Hepatocyte (in vitro differentiated cells): ENCODE measurements at regions not wholly inside any gene's neighbourhood (a gene's known extent, or its start where the extent isn't known, plus 50 kb on each side); places are given as distances from the start of the nearest gene placed in this dataset.

Experiments used
- DNase-seq: peaks from one replicate; pipeline ENCODE4 v3.0.0-alpha.2; 2016; ENCODE audit warnings: low spot score
- H2AFZ ChIP-seq: fragments of 200-600 bp; sonication (generic); 2 replicates; pipeline ENCODE4 v1.6.0; 2016; ENCODE audit warnings: antibody characterized with exemption, mild to moderate bottlenecking
- H3K27ac ChIP-seq: fragments of 200-600 bp; sonication (generic); 2 replicates; pipeline ENCODE4 v1.5.1; 2016; ENCODE audit warnings: mild to moderate bottlenecking
- H3K27me3 ChIP-seq: fragments of 200-600 bp; sonication (generic); 2 replicates; pipeline ENCODE4 v1.6.1; 2016
- H3K36me3 ChIP-seq: fragments of 200-600 bp; sonication (generic); replicated peaks from 2 replicates; pipeline ENCODE4 v1.5.1; 2016; ENCODE audit warnings: low read depth; ENCODE audit not compliant: insufficient read depth
- H3K4me1 ChIP-seq: fragments of 200-600 bp; sonication (generic); 2 replicates; pipeline ENCODE4 v1.5.1; 2016; ENCODE audit warnings: mild to moderate bottlenecking, moderate library complexity; ENCODE audit not compliant: insufficient read depth
- H3K4me2 ChIP-seq: fragments of 200-600 bp; sonication (generic); 2 replicates; pipeline ENCODE4 v1.6.0; 2016
- H3K4me3 ChIP-seq: fragments of 200-600 bp; sonication (generic); 2 replicates; pipeline ENCODE4 v1.5.1; 2016; ENCODE audit warnings: mild to moderate bottlenecking
- H3K79me2 ChIP-seq: fragments of 200-600 bp; sonication (generic); 2 replicates; pipeline ENCODE4 v1.6.0; 2017; ENCODE audit warnings: mild to moderate bottlenecking
- H3K9me2 ChIP-seq: fragments of 200-600 bp; sonication (generic); replicated peaks from 2 replicates; pipeline ENCODE4 v1.6.0; 2017; ENCODE audit warnings: mild to moderate bottlenecking; ENCODE audit not compliant: insufficient read depth
- H3K9me3 ChIP-seq: fragments of 200-600 bp; sonication (generic); 2 replicates; pipeline ENCODE4 v1.5.1; 2016; ENCODE audit warnings: low read depth, mild to moderate bottlenecking
- H4K20me1 ChIP-seq: fragments of 200-600 bp; sonication (generic); 2 replicates; pipeline ENCODE4 v1.6.0; 2016; ENCODE audit warnings: mild to moderate bottlenecking; ENCODE audit not compliant: insufficient read depth, poor library complexity, severe bottlenecking
- EZH2 ChIP-seq: fragments of 200-600 bp; sonication (generic); IDR thresholded peaks from 2 replicates; pipeline ENCODE4 v1.6.1; 2016; ENCODE audit warnings: antibody characterized with exemption, mild to moderate bottlenecking, borderline replicate concordance
- EZH2phosphoT487 ChIP-seq: fragments of 200-600 bp; sonication (generic); IDR thresholded peaks from one replicate; pipeline ENCODE4 v1.6.1; 2018; ENCODE audit warnings: antibody characterized with exemption, mild to moderate bottlenecking, low read depth, moderate library complexity; ENCODE audit not compliant: unreplicated experiment, severe bottlenecking
- WGBS: methylation state at CpG from one replicate; pipeline ENCODE4 v1.1.6; 2016; ENCODE audit warnings: low lambda C conversion rate; ENCODE audit errors: missing lambda C conversion rate; 5-methylcytosine and 5-hydroxymethylcytosine counted together
- TF ChIP-seq, protein P1 (sequence below): fragments of 200-600 bp; sonication (generic); IDR thresholded peaks from 2 replicates; pipeline ENCODE4 v1.5.1; 2016; ENCODE audit warnings: antibody characterized with exemption, mild to moderate bottlenecking; ENCODE audit not compliant: poor library complexity

DNA sequence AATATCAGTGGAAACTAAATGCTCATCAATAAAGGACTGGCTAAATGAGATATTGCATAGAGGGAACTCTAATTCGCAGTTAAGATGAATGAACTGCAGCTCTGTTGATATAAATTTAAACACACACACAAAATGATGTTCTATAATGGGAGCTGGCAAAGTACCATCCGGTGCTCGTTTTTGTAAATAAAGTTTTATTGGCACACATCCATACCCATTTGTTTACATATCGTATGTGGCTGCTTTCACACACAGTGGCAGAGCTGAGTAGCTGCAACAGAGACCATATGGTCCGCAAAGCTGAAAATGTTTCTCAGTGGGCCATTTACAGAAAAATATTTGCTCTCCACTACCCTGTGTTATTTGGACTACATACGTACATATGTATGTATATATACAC, 120.7 kb downstream of the EDN3 start:
- no peaks in the 10 kb centered on the region for H3K79me2 ChIP-seq
- no peak overlapping the region for H3K27ac ChIP-seq
- H3K27me3 ChIP-seq, result peaks cover 3% of the 10 kb centered on the region
- H3K36me3 ChIP-seq, result no peaks in the 10 kb centered on the region
- no peak for TF ChIP-seq EZH2phosphoT487
- TF ChIP-seq, protein P1, sequence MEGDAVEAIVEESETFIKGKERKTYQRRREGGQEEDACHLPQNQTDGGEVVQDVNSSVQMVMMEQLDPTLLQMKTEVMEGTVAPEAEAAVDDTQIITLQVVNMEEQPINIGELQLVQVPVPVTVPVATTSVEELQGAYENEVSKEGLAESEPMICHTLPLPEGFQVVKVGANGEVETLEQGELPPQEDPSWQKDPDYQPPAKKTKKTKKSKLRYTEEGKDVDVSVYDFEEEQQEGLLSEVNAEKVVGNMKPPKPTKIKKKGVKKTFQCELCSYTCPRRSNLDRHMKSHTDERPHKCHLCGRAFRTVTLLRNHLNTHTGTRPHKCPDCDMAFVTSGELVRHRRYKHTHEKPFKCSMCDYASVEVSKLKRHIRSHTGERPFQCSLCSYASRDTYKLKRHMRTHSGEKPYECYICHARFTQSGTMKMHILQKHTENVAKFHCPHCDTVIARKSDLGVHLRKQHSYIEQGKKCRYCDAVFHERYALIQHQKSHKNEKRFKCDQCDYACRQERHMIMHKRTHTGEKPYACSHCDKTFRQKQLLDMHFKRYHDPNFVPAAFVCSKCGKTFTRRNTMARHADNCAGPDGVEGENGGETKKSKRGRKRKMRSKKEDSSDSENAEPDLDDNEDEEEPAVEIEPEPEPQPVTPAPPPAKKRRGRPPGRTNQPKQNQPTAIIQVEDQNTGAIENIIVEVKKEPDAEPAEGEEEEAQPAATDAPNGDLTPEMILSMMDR, result no peak
- no peak for TF ChIP-seq EZH2
- no peak overlapping the region for H3K4me2 ChIP-seq
- H3K9me3 ChIP-seq, result no peaks in the 10 kb centered on the region
- H3K4me1 ChIP-seq, result peaks cover 9% of the 10 kb centered on the region
- no peaks in the 10 kb centered on the region for H3K9me2 ChIP-seq
- no peaks in the 10 kb centered on the region for H4K20me1 ChIP-seq
- 75% methylated on average over 6 of the region's 6 CpGs for WGBS
- H3K4me3 ChIP-seq, result no peak overlapping the region
- no peak for DNase-seq
- H2AFZ ChIP-seq, result no peak overlapping the region

DNA sequence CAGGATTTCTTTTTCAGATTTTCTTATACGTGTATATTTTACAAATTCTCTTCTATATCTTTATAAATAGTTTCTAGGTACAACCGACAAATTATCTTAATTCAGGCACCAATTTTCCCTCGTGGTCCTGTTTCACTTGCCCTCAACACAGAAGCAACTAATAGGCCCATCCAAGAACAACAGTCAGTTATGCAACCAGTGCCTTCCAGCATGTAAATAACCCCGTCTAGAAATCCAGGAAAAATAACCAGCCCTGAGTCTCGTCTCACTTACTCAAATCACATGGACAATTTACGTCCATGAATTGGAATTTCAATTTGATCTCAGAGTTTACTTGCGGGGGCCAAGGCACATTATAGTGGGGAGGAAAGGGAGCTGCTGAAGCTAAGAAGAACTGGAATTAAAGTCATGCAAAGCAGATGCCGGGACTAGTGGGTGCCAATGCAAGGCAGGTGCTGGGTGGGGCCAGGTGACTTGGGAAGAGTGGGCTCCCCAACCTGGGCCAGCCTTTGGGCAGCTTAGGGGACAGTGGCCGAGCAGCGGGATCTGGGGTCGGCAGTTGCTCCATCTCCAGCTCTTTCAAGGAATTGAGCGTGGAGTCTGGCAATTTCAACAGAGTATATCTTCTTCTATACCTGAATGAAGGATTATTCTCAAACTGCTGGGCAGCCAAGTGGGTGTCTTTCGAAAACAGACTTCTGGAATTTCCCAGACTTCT, 121.7 kb downstream of the EDN3 start:
- Histone ChIP-seq H3K9me2 (no peaks in the 10 kb centered on the region), H4K20me1 (no peaks in the 10 kb centered on the region), H3K79me2 (no peaks in the 10 kb centered on the region), H3K9me3 (no peaks in the 10 kb centered on the region), H3K36me3 (no peaks in the 10 kb centered on the region), H3K4me1 (peaks cover 9% of the 10 kb centered on the region), H3K4me2 (no peak overlapping the region), H3K27me3 (peaks cover 3% of the 10 kb centered on the region), H3K4me3 (no peak overlapping the region), H3K27ac (no peak overlapping the region), H2AFZ (no peak overlapping the region)
- DNase-seq, result no peak
- TF ChIP-seq EZH2phosphoT487, result no peak
- TF ChIP-seq EZH2, result no peak
- TF ChIP-seq, protein P1, result no peak
- 81% methylated on average over 13 of the region's 13 CpGs for WGBS

DNA sequence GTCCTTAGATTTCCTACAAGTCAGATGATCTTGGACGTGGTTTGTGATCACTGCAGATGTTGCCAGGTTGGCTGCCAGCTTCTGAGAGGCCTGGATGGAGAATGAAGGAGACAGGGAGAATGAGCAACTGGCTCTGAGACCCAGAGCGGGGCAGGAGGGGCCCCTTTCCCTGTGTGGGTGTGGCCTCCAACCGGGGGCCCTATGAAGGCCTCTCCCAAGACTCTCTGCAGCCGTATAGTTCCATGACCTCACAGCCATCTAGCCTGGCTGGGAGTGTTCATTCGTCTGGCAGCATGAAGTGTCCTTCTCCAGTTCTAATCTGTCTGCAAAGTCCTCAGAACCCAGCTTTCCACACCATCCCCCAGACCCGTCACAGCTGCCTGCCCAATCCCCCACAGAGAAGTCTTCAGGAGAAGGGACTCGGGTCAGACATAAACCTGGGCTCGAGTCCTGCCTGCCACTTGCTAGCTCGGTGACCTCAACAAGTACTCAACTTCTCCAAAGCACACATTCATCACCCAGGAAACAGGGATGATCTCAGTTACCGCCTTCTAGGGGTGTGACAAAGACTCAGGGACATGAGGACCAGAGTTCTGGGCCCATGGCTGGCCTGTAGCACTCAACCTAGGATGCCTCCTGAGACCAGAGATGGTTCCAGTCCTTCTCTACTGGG, 122.6 kb downstream of the EDN3 start:
- H4K20me1 ChIP-seq, result no peaks in the 10 kb centered on the region
- H3K4me3 ChIP-seq, result no peak overlapping the region
- peak overlapping the region; percentile 70 for H3K27ac ChIP-seq
- H3K9me2 ChIP-seq, result no peaks in the 10 kb centered on the region
- H3K27me3 ChIP-seq, result no peaks in the 10 kb centered on the region
- H2AFZ ChIP-seq, result no peak overlapping the region
- H3K4me2 ChIP-seq, result no peak overlapping the region
- TF ChIP-seq, protein P1, result no peak
- TF ChIP-seq EZH2 (no peak), EZH2phosphoT487 (no peak)
- H3K9me3 ChIP-seq, result no peaks in the 10 kb centered on the region
- H3K79me2 ChIP-seq, result no peaks in the 10 kb centered on the region
- peaks cover 9% of the 10 kb centered on the region for H3K4me1 ChIP-seq
- peak; percentile 56 for DNase-seq
- H3K36me3 ChIP-seq, result no peaks in the 10 kb centered on the region
- WGBS, result 78% methylated on average over 10 of the region's 10 CpGs
